Stimulated activated effector memory CD8-positive, alpha-beta T cell treated with anti-CD3 and anti-CD28 coated beads, Interleukin-12 subunit alpha, Interleukin-12 subunit beta, amount 100 ng/mL, for 72 hours (primary cell): ENCODE measurements at regions not wholly inside any gene's neighbourhood (a gene's known extent, or its start where the extent isn't known, plus 50 kb on each side); places are given as distances from the start of the nearest gene placed in this dataset.

Experiments used
- ATAC-seq: fragments of 150-1000 bp; cut with Tn5 transposase; 2 replicates; pipeline ENCODE4 v1.10.0; 2021
- DNase-seq, 2 donors: peaks; one replicate each; pipeline ENCODE4 v3.0.0; 2021 to 2022; ENCODE audit warnings: low spot score in 2 of 2
- H3K27ac Mint-ChIP-seq: one replicate; pipeline ENCODE4 v1.8.0; 2022; ENCODE audit warnings: mild to moderate bottlenecking, mixed read lengths
- H3K36me3 Mint-ChIP-seq: one replicate; pipeline ENCODE4 v1.8.0; 2022; ENCODE audit warnings: mild to moderate bottlenecking, mixed read lengths
- H3K4me1 Mint-ChIP-seq: one replicate; pipeline ENCODE4 v1.8.0; 2022; ENCODE audit warnings: mixed read lengths
- H3K4me3 Mint-ChIP-seq: one replicate; pipeline ENCODE4 v1.8.0; 2022; ENCODE audit warnings: mild to moderate bottlenecking, mixed read lengths
- H3K9me3 Mint-ChIP-seq: one replicate; pipeline ENCODE4 v1.8.0; 2022; ENCODE audit warnings: mixed read lengths

DNA sequence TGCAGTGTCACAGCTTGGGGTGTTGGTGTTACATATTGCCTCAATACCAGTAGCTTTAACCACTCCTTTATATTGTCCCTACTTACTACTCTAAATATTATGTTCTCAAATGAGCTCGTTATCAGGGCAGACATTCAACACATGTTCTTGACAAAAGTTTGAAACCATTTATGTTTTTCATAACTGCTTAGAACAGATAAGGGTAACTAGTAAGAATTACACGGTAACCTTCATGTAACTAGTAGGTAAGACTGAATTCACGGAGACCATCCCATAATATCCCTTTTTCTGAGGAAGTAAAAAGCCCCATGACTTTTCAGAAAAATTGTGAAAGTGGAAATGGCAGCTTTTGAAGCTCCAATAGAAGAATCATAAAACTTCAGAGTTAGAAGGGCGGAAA, 59.6 kb upstream of the CENPW start:
- no peaks in the 10 kb centered on the region for H3K4me1 Mint-ChIP-seq
- no peak overlapping the region for H3K27ac Mint-ChIP-seq
- ATAC-seq (no peak), DNase-seq (no peak)
- no peak overlapping the region for H3K4me3 Mint-ChIP-seq
- H3K9me3 Mint-ChIP-seq, result no peaks in the 10 kb centered on the region
- no peaks in the 10 kb centered on the region for H3K36me3 Mint-ChIP-seq

DNA sequence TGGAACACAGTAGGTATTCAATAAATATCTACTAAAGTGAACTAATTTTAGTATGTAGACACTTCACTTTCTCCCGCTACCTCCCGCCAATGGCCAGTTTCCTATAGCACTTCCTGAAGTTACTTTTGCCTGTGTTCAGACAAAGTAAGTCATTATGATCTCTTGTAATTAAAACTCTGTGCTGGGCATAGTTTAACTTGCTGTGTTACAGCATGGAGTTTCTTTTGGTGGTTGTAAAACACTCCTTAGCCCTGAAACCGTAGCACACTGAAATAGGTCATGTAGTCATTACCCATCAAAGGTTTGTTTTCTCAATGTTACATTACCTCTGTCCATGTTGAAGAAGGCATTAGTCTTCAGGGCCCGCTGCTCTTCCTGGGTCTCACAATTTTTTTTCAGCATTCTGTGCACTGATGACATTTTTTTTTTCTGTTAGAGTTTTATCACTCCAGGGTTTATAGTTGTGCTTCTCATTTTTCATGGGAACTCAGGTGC, 54.0 kb upstream of the CENPW start:
- DNase-seq (no peak), ATAC-seq (no peak)
- H3K27ac Mint-ChIP-seq, result no peak overlapping the region
- no peaks in the 10 kb centered on the region for H3K4me1 Mint-ChIP-seq
- H3K9me3 Mint-ChIP-seq, result peaks cover 3% of the 10 kb centered on the region
- no peak overlapping the region for H3K4me3 Mint-ChIP-seq
- no peaks in the 10 kb centered on the region for H3K36me3 Mint-ChIP-seq
